IMR-90 (cell line): ENCODE measurements at regions not wholly inside any gene's neighbourhood (a gene's known extent, or its start where the extent isn't known, plus 50 kb on each side); places are given as distances from the start of the nearest gene placed in this dataset.

Experiments
- ATAC-seq: fragments of 200-7000 bp; cut with Tn5 transposase; 2 replicates; pipeline ENCODE4 v1.9.1; 2020; ENCODE audit warnings: low read depth, mild to moderate bottlenecking, moderate library complexity
- BruUV-seq: library from RNA; stranded (reverse); fragments of 400-500 nt; replicated peaks from 2 replicates; lab custom pipeline; 2021; lab: Mats Ljungman, UMichigan
- CTCF ChIA-PET: fragments of 300-600 bp; formaldehyde crosslinking; extraction: SDS; loops from one replicate; lab custom pipeline; 2021; ENCODE audit warnings: antibody characterized with exemption; lab: Yijun Ruan, JAX
- POLR2A ChIA-PET: fragments of 300-600 bp; sonication (Branson Sonifier 250); formaldehyde crosslinking; loops from one replicate; lab custom pipeline; 2022; ENCODE audit warnings: antibody characterized with exemption; ENCODE audit not compliant: unreplicated experiment; lab: Charles Lee
- DNase-seq: peaks from one replicate; pipeline ENCODE4 v3.0.0; 2013
- H2AFZ ChIP-seq: replicated peaks from 2 replicates; pipeline ENCODE3; 2013; ENCODE audit warnings: low read length, mild to moderate bottlenecking; ENCODE audit not compliant: poor library complexity
- H2AK5ac ChIP-seq: 2 replicates; pipeline ENCODE4 v1.6.1; 2013; ENCODE audit warnings: low read depth, low read length, inconsistent platforms
- H2AK9ac ChIP-seq: replicated peaks from 2 replicates; pipeline ENCODE3; 2013; ENCODE audit warnings: mild to moderate bottlenecking, low read depth, low read length, moderate library complexity; ENCODE audit not compliant: poor library complexity
- H2BK120ac ChIP-seq: 2 replicates; pipeline ENCODE4 v1.6.1; 2013; ENCODE audit warnings: low read depth, low read length, inconsistent platforms
- H2BK15ac ChIP-seq: 3 replicates; pipeline ENCODE4 v1.6.1; 2013; ENCODE audit warnings: low read depth, low read length, inconsistent platforms
- H2BK20ac ChIP-seq: 2 replicates; pipeline ENCODE4 v1.6.1; 2013; ENCODE audit warnings: low read depth, mild to moderate bottlenecking, inconsistent platforms, low read length, moderate library complexity
- H2BK5ac ChIP-seq: 2 replicates; pipeline ENCODE4 v1.6.1; 2013; ENCODE audit warnings: mild to moderate bottlenecking, low read depth, low read length, inconsistent platforms; ENCODE audit not compliant: poor library complexity, severe bottlenecking
- H3K14ac ChIP-seq: replicated peaks from 2 replicates; pipeline ENCODE4 v1.6.1; 2013; ENCODE audit warnings: low read depth, low read length, inconsistent platforms
- H3K18ac ChIP-seq: 2 replicates; pipeline ENCODE4 v1.6.1; 2013; ENCODE audit warnings: low read depth, low read length, control low read depth
- H3K23ac ChIP-seq: 2 replicates; pipeline ENCODE4 v1.6.1; 2013; ENCODE audit warnings: low read depth, low read length, inconsistent platforms
- H3K27ac ChIP-seq: 2 replicates; pipeline ENCODE4 v1.5.1; 2013; ENCODE audit warnings: mild to moderate bottlenecking, control low read depth, low read length; ENCODE audit not compliant: insufficient read depth
- H3K27me3 ChIP-seq: 2 replicates; pipeline ENCODE4 v1.6.1; 2013; ENCODE audit warnings: low read length; ENCODE audit not compliant: control insufficient read depth, insufficient read depth
- H3K36me3 ChIP-seq: 2 replicates; pipeline ENCODE4 v1.6.1; 2013; ENCODE audit warnings: low read length, mixed read lengths; ENCODE audit not compliant: control insufficient read depth, insufficient read depth
- H3K4ac ChIP-seq: 2 replicates; pipeline ENCODE4 v1.6.1; 2013; ENCODE audit warnings: low read depth, low read length, inconsistent platforms
- H3K4me1 ChIP-seq: 2 replicates; pipeline ENCODE4 v1.6.1; 2013; ENCODE audit warnings: low read length, mixed read lengths; ENCODE audit not compliant: control insufficient read depth, insufficient read depth
- H3K4me2 ChIP-seq: 2 replicates; pipeline ENCODE4 v1.6.1; 2013; ENCODE audit warnings: low read depth, mild to moderate bottlenecking, control low read depth, low read length, moderate library complexity
- H3K4me3 ChIP-seq: 2 replicates; pipeline ENCODE4 v1.5.1; 2013; ENCODE audit warnings: low read depth, mild to moderate bottlenecking, control low read depth, low read length, moderate library complexity; ENCODE audit not compliant: insufficient read depth
- H3K56ac ChIP-seq: 2 replicates; pipeline ENCODE4 v1.6.1; 2013; ENCODE audit warnings: low read length, inconsistent platforms; ENCODE audit not compliant: insufficient read depth; ENCODE audit errors: extremely low read depth
- H3K79me1 ChIP-seq, 2 experiments: 2 replicates each; pipeline ENCODE4 v1.6.1; 2013; ENCODE audit warnings: low read length in 2 of 2, inconsistent platforms in 1 of 2, low read depth in 1 of 2
- H3K9ac ChIP-seq: 2 replicates; pipeline ENCODE4 v1.6.1; 2013; ENCODE audit warnings: low read depth, low read length, control low read depth
- H3K9me1 ChIP-seq: 2 replicates; pipeline ENCODE4 v1.6.1; 2013; ENCODE audit warnings: low read length, inconsistent platforms; ENCODE audit not compliant: insufficient read depth
- H3K9me3 ChIP-seq: 2 replicates; pipeline ENCODE4 v1.6.1; 2013; ENCODE audit warnings: low read length; ENCODE audit not compliant: control insufficient read depth, insufficient read depth
- H4K20me1 ChIP-seq: 2 replicates; pipeline ENCODE4 v1.6.1; 2013; ENCODE audit warnings: low read length, inconsistent platforms; ENCODE audit not compliant: insufficient read depth
- H4K5ac ChIP-seq: 2 replicates; pipeline ENCODE4 v1.6.1; 2013; ENCODE audit warnings: mild to moderate bottlenecking, low read depth, low read length, control low read depth
- H4K8ac ChIP-seq, 2 experiments: 2 replicates each; pipeline ENCODE4 v1.6.1; 2013; ENCODE audit warnings: low read depth in 2 of 2, low read length in 2 of 2, control low read depth in 1 of 2, inconsistent platforms in 1 of 2
- H4K91ac ChIP-seq: 2 replicates; pipeline ENCODE4 v1.6.1; 2013; ENCODE audit warnings: low read depth, low read length, inconsistent platforms; ENCODE audit not compliant: insufficient read depth
- MAFK ChIP-seq: IDR thresholded peaks from 2 replicates; pipeline ENCODE4 v1.6.1; 2012; ENCODE audit warnings: low read depth, low read length, improper control_type of control experiment
- WGBS, 2 experiments: methylation state at CpG; one replicate each; pipeline versions ENCODE4 v1.1.5 to v1.1.7; 2013; ENCODE audit warnings: missing lambda C conversion rate in 2 of 2; ENCODE audit not compliant: insufficient read length in 1 of 2; ENCODE audit errors: extremely low coverage in 2 of 2; 5-methylcytosine and 5-hydroxymethylcytosine counted together
- dilution Hi-C: fragments of 300-500 bp; cut with HindIII; formaldehyde crosslinking; loops from one replicate; pipeline ENCODE4 v1.14.3; 2018; ENCODE audit warnings: low sequenced_read_pairs; ENCODE audit not compliant: unreplicated experiment
- in situ Hi-C: fragments of 300-500 bp; cut with MboI; formaldehyde crosslinking; loops from 3 replicates; pipeline ENCODE4 v1.14.3; 2019; ENCODE audit warnings: low sequenced_read_pairs, inconsistent platforms, mixed read lengths
- intact Hi-C: fragments of 100-400 bp; cut with micrococcal nuclease; formaldehyde crosslinking; loops from 2 replicates; pipeline ENCODE4 v1.10.0; 2022

GRCh38 chr17:73947966-73948355 is 255.5 kb upstream of the RPL38 start:
- no peak overlapping the region for H2BK20ac ChIP-seq
- TF ChIP-seq MAFK: no peak
- H3K4me3 ChIP-seq: no peak overlapping the region
- no peaks in the 10 kb centered on the region for H3K4me1 ChIP-seq
- no peak overlapping the region for H4K8ac ChIP-seq
- H3K36me3 ChIP-seq: no peaks in the 10 kb centered on the region
- no peak overlapping the region for H3K23ac ChIP-seq
- H3K9ac ChIP-seq: no peak overlapping the region
- POLR2A ChIA-PET: no interaction called here
- H3K9me3 ChIP-seq: peaks cover 39% of the 10 kb centered on the region
- CTCF ChIA-PET: no interaction called here
- DNase-seq: no peak
- H4K5ac ChIP-seq: no peak overlapping the region
- WGBS, 2 experiments: 83% methylated on average over 1 of the region's 4 CpGs; no CpG with 5 or more reads in 1 of the 2 experiments
- H2AK5ac ChIP-seq: no peak overlapping the region
- no peak overlapping the region for H3K56ac ChIP-seq
- no peaks in the 10 kb centered on the region for H3K79me1 ChIP-seq
- H2BK5ac ChIP-seq: no peak overlapping the region
- no peak overlapping the region for H3K27ac ChIP-seq
- no peaks in the 10 kb centered on the region for H3K9me1 ChIP-seq
- ATAC-seq: no peak
- no peak overlapping the region for H2BK120ac ChIP-seq
- H3K4me2 ChIP-seq: no peak overlapping the region
- H4K20me1 ChIP-seq: no peaks in the 10 kb centered on the region
- H2AFZ ChIP-seq: no peak overlapping the region
- BruUV-seq: no TSS peak
- no peak overlapping the region for H3K18ac ChIP-seq
- H3K4ac ChIP-seq: no peak overlapping the region
- H4K91ac ChIP-seq: no peak overlapping the region
- no peaks in the 10 kb centered on the region for H3K27me3 ChIP-seq
- no peak overlapping the region for H2BK15ac ChIP-seq
- in situ Hi-C loops (no loop called here), dilution Hi-C loops (no loop called here), intact Hi-C loops (no loop called here)
- H3K14ac ChIP-seq: no peak overlapping the region
- H2AK9ac ChIP-seq: no peak overlapping the region
